Transverse colon (tissue), 4 donors: ENCODE measurements at regions not wholly inside any gene's neighbourhood (a gene's known extent, or its start where the extent isn't known, plus 50 kb on each side); places are given as distances from the start of the nearest gene placed in this dataset.

Source experiments
- CTCF ChIP-seq, 5 experiments: fragments of 200-600 bp in 3 of 5; fragments of 450-650 bp in 2 of 5; sonication (generic) in 3 of 5; IDR thresholded peaks; 1 replicate in 2 of 5; 2 replicates in 3 of 5; pipeline ENCODE4 v1.5.1; 2016 to 2017; ENCODE audit warnings: antibody characterized with exemption in 5 of 5, inconsistent platforms in 3 of 5, mild to moderate bottlenecking in 2 of 5, moderate library complexity in 1 of 5
- EP300 ChIP-seq: sonication (generic); formaldehyde crosslinking; IDR thresholded peaks from one replicate; pipeline ENCODE4 v1.6.1; 2017; ENCODE audit warnings: antibody characterized with exemption, low read depth
- POLR2A ChIP-seq: fragments of 450-650 bp; IDR thresholded peaks from one replicate; pipeline ENCODE4 v1.6.1; 2016; ENCODE audit warnings: antibody characterized with exemption, mild to moderate bottlenecking, moderate library complexity
- POLR2AphosphoS5 ChIP-seq, 3 donors: sonication (generic); formaldehyde crosslinking; IDR thresholded peaks; one replicate each; pipeline ENCODE4 v1.6.1; 2016; ENCODE audit warnings: antibody characterized with exemption in 3 of 3

GRCh38 chr5:170162631-170163321, 57.1 kb downstream of the FOXI1 start:
- TF ChIP-seq CTCF (IDR thresholded peaks at IDR 0.05), result no peak
- TF ChIP-seq POLR2AphosphoS5 (IDR thresholded peaks at IDR 0.05), result no peak
- TF ChIP-seq POLR2A, result no peak
- TF ChIP-seq EP300, result no peak
